ENCODE measurements at regions not wholly inside any gene's neighbourhood (a gene's known extent, or its start where the extent isn't known, plus 50 kb on each side); places are given as distances from the start of the nearest gene placed in this dataset.
"Not testable (repeated sequence)": the region's sequence is repeated elsewhere in the genome, so short reads cannot be mapped to it uniquely, and the experiment has no call there.

DNA sequence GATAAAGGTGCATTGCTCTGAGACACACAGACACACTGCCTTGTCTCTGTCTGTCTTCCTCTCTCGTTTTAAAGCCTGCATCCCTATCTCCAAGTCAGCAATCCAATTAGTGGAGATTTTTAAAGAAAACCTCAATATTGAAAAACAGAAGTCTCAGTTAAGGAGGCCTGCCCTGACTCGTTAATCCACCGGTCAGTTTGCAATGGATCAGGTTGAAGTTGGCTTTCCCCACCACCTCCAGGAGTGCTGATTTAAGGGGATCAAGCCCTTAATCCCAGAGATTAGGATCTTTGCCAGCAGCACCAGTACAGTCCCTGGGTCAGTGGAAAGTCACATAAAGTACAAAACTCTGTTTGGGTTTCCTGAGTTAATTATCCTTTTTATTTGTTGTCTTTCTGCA is 271.1 kb upstream of the ASIC2 start:
- no peak for DNase-seq

DNA sequence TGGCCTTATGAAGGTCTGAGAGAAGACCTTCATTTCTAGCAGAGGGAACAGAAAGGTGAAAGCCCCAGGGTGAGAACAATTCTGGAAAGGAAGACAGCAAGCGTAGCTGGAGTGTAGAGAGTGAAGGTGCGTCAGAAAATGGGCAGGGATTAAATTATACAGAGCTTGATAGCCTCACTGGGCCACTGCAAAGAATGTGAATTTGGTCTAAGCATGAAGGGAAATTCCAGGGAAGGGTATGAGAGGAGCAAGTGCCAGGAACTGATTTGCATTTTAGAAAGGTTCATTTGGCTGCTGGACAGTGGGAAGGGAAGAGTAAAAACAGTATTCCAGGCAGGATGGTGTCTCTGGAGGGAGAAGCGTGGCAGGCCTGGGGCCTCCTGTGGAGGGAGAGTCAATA is 274.1 kb upstream of the ASIC2 start:
- no peak for DNase-seq

- DNase-seq, result no peak
Observed at GRCh38 chr17:33572615-33573014, 279.5 kb upstream of the ASIC2 start.

DNA sequence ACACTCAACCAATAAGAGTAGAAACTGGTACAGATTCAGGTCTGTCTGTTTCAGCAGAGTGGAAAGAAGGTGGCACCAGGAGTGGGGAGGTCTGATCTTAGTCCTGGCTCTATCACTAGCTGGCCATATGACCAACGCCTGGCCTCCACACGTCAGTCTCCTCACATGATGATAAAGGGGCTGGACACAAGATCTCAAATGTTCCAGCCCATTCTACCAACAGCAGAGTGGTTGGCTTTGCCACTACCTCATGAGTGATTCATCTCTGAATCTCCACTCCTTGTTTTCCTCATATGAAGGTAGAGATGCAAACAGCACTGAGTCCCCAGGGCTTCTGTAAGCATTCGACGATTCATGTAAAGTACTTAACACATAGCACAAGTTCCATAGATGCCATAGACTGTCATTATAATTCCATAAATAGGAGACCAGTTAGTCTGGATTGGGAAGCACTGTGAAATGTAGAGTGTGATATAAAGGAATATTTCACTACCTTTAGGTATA is 281.9 kb upstream of the ASIC2 start:
- no peak for DNase-seq

- DNase-seq, result not testable (repeated sequence)
Observed at GRCh38 chr17:33579740-33580139, 286.6 kb upstream of the ASIC2 start.

DNA sequence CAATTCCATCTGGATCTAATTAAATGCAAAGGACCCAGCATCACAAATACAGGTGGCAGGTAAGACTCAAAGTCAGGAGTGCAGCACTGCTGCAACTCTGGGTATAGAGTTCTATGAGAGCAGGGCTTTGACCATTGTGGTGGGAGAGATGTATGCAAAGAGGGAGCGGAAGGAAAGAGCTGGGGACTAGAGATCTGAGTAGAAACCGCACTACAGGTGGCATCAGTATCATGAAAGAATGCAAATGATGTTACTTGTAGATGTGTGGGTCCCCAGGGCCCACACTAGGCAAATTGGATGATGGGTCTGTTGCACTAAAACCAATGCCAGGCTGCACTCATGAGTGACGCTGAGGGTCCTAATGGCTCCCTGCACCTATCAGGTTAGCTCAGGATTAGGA is 287.1 kb upstream of the ASIC2 start:
- no peak for DNase-seq

- DNase-seq, result no peak
Observed at GRCh38 chr17:33582661-33583060, 289.6 kb upstream of the ASIC2 start.

DNA sequence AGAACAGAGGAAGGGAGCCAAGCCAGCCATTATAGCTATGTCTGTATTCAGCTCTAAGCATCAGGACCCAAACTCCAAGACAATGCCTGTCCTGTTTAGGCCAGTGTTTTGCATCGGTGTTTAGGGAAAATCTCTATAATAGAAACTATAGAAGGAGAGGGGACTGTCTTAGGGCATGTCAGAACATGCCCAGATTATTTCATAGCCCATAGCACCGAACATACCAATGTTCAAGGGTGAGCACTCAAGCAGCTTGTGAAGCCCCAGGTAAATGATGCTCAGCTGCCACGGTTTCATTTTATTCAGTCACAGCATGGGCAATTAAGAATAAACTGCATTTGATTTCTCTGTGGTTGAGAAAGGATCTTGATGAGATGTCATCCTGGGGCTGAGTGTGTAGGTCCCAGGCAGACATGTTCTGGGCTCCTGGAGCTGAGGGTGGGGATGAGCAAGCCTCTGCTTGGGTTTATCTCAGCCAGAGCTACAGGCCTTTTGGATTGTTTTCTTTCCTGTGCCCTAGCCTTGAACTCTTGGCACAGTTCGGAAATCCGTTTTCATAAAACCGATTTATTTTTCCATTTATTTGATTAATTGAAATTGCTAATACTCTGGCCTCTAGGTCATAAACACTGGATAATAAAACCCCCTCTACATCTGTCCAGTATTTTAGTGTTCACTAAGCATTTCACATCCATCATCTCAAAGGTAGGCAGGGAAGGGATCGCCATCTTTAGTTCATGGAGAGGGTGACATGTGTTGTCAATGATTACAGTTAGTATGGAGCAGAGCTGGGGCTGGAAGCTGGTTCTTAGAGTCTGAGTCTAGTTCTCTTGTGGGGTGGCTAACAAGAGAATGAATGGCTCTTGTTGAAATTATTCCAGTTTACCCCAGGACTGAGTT is 290.7 kb upstream of the ASIC2 start:
- DNase-seq, result no peak

DNA sequence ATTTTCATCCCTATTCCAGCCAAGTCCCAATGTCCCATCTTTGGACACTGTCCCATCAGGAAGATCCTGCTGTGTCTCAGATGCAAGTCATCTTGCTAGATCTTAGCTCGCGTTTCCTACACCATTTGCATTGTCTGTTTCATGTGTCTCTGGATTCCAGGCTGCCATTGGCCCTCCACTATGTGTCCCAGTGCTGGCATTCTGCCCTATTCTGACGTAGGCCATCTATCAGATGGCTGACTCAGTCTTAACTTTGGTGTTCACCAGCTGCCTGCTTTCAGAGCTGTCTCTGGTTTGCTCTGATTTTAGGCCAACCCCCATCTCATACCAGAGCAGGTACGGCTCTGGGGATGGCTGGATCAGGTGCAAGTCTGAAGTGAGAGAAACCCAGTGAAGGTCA is 300.9 kb upstream of the ASIC2 start:
- DNase-seq, result no peak

DNA sequence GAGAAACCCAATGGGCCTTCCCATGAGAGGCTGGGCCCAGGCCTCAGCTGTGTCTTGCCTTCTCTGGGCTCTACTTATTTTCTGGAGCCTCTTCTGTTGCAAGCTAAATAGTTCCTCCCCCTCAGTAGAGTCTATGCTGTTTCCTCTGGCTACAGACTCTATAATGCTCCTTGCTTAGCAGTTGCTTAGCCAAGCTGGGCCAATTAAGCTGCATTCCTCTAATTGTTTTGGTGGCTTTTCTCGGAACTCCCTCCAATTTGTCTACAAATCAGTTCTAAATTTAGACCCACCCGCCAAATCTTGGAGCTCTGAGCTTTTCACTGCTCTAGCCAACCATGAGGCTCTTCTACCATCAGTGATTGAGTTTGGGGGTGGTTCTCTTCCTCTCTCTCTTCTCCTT is 302.7 kb upstream of the ASIC2 start:
- no peak for DNase-seq

GRCh38 chr17:33596899-33597298 is 303.8 kb upstream of the ASIC2 start:
- DNase-seq, result no peak

- DNase-seq, result no peak
Observed at GRCh38 chr17:33598797-33599196, 305.7 kb upstream of the ASIC2 start.

GRCh38 chr17:33602981-33603380 is 309.9 kb upstream of the ASIC2 start:
- DNase-seq, result peak; percentile 10

DNA sequence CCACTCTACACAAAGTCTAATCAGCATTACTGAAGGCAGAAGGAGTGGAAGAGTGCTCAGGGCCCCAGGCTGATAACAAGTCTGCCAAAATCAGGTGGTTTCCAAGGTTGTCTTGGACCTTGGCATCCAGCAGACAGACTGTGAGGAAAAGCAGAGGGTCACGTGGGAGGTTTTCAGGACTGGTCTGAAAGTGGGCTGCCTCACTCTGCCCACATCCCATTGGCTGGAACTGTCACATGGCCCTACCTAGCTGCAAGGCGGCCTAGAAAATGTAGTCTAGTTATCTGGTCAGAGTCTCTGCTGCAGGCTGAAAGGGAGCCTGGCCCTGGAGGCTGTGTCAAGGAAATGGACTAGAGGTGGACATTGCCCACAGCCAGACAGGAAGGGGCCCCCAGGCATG is 310.7 kb upstream of the ASIC2 start:
- DNase-seq, result no peak

DNA sequence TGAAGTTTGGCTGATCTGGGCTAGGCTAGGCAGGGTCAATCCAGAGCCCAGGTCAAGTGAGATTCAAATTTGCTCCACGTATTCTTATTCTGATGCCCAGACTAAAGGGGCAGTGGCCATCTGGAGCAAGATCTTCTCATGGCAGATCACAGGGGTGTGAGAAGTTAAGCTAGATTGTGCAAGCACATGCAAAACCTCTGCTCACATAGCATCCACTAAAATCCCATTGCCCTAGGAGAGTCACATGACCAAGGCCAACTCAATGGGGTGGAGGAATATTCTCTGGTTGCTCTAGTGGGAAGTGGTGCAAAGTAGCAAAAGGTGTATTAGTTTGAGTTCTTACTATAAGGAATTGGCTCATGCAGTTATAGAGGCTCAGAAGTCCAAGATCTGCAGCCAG is 318.4 kb upstream of the ASIC2 start:
- DNase-seq, result no peak

- peak; percentile 8 for DNase-seq
Observed at GRCh38 chr17:33615861-33616260, 322.8 kb upstream of the ASIC2 start.

DNA sequence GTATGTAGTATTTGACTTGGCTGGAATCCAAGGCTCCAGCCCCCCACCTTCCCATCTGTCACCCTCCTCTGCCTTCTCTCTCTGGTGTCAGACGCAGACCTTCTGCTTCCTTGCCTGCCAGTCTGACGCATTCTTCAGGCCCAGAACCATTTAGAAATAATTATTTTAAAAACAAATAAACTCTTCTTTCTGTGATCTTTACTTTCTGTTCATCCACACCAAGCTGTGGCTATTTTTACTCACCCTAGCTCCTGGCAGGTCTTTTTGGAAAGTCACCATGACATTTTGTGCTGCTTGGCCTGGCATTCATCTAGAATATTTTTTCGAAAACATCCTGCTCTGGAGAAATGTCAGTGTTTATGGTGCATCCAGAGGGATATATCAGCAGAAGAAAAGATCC is 330.7 kb upstream of the ASIC2 start:
- no peak for DNase-seq

GRCh38 chr17:33628500-33629346 is 335.6 kb upstream of the ASIC2 start:
- DNase-seq, result no peak

DNA sequence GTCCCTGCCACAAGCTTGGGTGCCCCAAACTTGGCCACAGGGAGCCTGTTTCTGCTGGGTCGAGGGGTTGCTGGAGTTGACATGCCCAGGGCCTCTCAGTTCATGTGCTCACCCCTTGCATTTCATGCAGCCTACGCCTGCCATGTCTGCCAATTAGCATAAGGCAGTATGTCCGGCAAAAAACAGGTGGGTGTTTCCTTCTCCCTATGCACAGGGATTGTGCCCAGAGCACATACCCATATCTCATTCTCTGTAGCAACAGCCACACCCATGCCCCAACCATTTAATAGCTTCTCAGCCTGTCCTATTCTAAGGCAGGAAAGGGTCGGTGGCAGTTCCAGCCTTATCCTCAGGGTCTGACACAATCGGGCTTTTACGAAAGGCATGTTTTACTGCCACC is 340.4 kb upstream of the ASIC2 start:
- no peak for DNase-seq

DNA sequence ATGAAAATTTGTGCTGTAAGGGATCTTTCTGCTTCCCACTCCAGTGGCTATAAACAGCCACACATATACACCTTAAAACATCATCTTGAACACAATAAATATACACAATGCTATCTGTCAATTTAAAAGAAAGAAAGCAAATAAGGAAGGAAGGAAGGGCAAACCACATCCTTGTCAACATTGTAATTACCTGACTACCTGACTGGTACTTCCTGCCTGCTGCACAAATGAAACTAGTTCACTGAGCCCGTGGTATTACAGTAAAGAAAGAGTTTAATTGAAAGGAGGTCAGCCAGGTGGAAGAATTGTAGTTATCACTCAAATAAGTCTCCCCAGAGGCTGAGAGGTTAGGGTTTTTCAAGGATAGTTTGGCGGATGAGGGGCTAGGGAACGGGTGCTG is 344.4 kb upstream of the ASIC2 start:
- DNase-seq, result no peak

DNA sequence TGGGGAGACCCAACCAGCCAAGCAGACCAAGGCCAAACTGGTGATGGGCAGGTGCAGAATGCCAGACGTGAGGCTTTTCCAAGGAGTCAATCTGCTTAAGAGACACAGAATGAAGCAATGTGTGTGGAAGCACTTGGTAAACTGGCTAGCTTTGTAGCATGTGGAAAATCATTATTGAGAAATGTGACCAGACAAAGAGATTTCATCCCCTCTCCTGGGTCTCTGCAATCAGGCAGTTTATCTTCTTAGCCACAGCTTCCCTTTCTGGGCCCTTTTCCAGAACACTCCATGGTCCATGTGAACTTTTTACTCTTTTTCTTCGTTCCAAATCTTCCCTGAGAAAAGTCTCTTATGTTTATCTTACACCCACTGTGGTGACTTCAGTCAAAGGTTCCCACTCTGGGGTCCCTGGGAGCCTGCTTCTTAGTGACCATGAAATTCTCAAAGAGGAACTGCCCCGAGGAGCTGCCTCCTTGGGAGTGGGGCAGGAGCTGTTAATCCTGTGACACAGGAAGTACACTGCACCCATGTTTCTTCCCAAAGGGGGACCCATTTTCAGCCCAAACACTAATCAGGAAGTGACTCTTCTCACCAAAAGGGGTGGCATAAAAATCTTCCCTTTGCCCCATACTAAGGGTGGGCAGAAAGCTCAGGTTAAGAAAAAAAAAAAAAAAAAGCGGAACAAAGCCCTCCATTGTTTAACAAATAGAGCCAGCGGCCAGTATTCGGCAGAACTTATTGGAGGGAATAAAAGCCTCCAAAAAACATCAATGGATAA is 346.2 kb upstream of the ASIC2 start:
- no peak for DNase-seq

GRCh38 chr17:33640629-33641028 is 347.5 kb upstream of the ASIC2 start:
- DNase-seq, result no peak

Measured in left kidney (tissue), 1 donor.